ENCODE measurements at regions not wholly inside any gene's neighbourhood (a gene's known extent, or its start where the extent isn't known, plus 50 kb on each side); places are given as distances from the start of the nearest gene placed in this dataset.

- H3K4me1 Mint-ChIP-seq = peaks cover 24% of the 10 kb centered on the region
- no peak overlapping the region for H3K27ac Mint-ChIP-seq
- H3K27me3 Mint-ChIP-seq (ENCODE audit: low read depth, poor library complexity) = peaks cover 48% of the 10 kb centered on the region
- no peaks in the 10 kb centered on the region for H3K36me3 Mint-ChIP-seq (ENCODE audit: low read depth)
- peaks cover 5% of the 10 kb centered on the region for H3K9me3 Mint-ChIP-seq
- TF ChIP-seq CTCF (IDR thresholded peaks at IDR 0.05) = no peak
- H3K4me3 Mint-ChIP-seq = no peak overlapping the region
- no peak for DNase-seq
Observed at GRCh38 chr9:126063326-126063725, 263.3 kb upstream of the MVB12B start.

GRCh38 chr9:126066131-126066530 is 260.5 kb upstream of the MVB12B start:
- peaks cover 2% of the 10 kb centered on the region for H3K4me1 Mint-ChIP-seq
- TF ChIP-seq CTCF (IDR thresholded peaks at IDR 0.05) = no peak
- peaks cover 46% of the 10 kb centered on the region for H3K27me3 Mint-ChIP-seq (ENCODE audit: low read depth, poor library complexity)
- H3K27ac Mint-ChIP-seq = no peak overlapping the region
- H3K4me3 Mint-ChIP-seq = no peak overlapping the region
- H3K36me3 Mint-ChIP-seq (ENCODE audit: low read depth) = no peaks in the 10 kb centered on the region
- H3K9me3 Mint-ChIP-seq = peaks cover 5% of the 10 kb centered on the region
- no peak for DNase-seq

GRCh38 chr9:126067031-126067734 is 259.4 kb upstream of the MVB12B start:
- H3K27me3 Mint-ChIP-seq (ENCODE audit: low read depth, poor library complexity) = peaks cover 42% of the 10 kb centered on the region
- no peak overlapping the region for H3K27ac Mint-ChIP-seq
- H3K4me3 Mint-ChIP-seq = no peak overlapping the region
- H3K4me1 Mint-ChIP-seq = no peaks in the 10 kb centered on the region
- no peak for DNase-seq
- TF ChIP-seq CTCF (IDR thresholded peaks at IDR 0.05) = no peak
- peaks cover under 1% of the 10 kb centered on the region for H3K9me3 Mint-ChIP-seq
- H3K36me3 Mint-ChIP-seq (ENCODE audit: low read depth) = no peaks in the 10 kb centered on the region

- no peak for TF ChIP-seq CTCF (IDR thresholded peaks at IDR 0.05)
- H3K4me1 Mint-ChIP-seq = no peaks in the 10 kb centered on the region
- peaks cover 8% of the 10 kb centered on the region for H3K9me3 Mint-ChIP-seq
- no peak overlapping the region for H3K27ac Mint-ChIP-seq
- DNase-seq = no peak
- H3K27me3 Mint-ChIP-seq (ENCODE audit: low read depth, poor library complexity) = peaks cover 39% of the 10 kb centered on the region
- H3K4me3 Mint-ChIP-seq = no peak overlapping the region
- H3K36me3 Mint-ChIP-seq (ENCODE audit: low read depth) = no peaks in the 10 kb centered on the region
Observed at GRCh38 chr9:126068534-126069230, 257.9 kb upstream of the MVB12B start.

GRCh38 chr9:126069400-126069955 is 257.2 kb upstream of the MVB12B start:
- H3K4me1 Mint-ChIP-seq = peaks cover 5% of the 10 kb centered on the region

More at GRCh38 chr9:126069400-126069955, 257.2 kb upstream of the MVB12B start:
- Mint-ChIP-seq H3K4me3 (no peak overlapping the region), H3K27me3 (ENCODE audit: low read depth, poor library complexity) (peaks cover 44% of the 10 kb centered on the region), H3K27ac (no peak overlapping the region), H3K36me3 (ENCODE audit: low read depth) (no peaks in the 10 kb centered on the region), H3K9me3 (peaks cover 8% of the 10 kb centered on the region)
- TF ChIP-seq CTCF (IDR thresholded peaks at IDR 0.05) = no peak
- DNase-seq = no peak

Measured in nephron progenitor cell (in vitro differentiated cells).